ENCODE measurements at regions not wholly inside any gene's neighbourhood (a gene's known extent, or its start where the extent isn't known, plus 50 kb on each side); places are given as distances from the start of the nearest gene placed in this dataset.

DNA sequence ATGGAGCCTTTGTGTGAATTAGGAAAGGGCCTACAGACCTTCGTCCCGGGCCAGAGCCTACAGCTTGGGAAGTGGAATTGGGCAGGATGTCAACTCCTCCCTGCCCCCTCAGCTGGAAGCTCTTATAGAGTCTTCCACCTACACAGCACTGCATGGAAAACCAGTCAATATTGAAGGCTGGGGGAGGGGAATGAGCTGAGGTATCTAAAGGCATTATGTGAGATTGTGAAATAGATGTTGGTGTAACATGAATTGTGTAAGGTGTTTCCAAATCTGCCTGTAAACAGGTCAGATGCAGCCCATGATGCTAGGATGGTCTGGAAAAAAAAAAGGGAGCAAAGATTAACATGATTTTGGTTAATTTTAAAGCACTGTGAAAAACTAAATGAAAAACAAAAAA, 433.5 kb upstream of the POU3F3 start:
- no peak for FAIRE-seq

DNA sequence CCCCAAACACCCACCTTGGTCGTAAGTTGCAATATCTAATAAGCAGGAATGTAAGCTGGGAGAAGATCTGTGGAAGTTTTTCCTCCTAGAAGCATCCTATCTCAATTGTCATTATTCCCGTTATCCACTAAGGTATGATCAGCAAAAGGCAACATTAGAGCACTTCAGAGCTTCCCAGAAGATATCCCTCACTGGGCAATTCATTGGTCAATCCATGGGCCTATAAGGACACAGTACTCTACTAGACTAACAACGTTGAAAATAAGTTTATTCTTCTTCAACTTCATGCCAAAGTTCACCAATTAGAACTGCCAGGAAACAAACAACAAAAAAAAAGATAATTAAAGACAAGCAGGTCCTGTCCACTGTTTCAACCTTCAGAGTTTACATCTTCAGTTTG, 433.0 kb upstream of the POU3F3 start:
- FAIRE-seq, result no peak

DNA sequence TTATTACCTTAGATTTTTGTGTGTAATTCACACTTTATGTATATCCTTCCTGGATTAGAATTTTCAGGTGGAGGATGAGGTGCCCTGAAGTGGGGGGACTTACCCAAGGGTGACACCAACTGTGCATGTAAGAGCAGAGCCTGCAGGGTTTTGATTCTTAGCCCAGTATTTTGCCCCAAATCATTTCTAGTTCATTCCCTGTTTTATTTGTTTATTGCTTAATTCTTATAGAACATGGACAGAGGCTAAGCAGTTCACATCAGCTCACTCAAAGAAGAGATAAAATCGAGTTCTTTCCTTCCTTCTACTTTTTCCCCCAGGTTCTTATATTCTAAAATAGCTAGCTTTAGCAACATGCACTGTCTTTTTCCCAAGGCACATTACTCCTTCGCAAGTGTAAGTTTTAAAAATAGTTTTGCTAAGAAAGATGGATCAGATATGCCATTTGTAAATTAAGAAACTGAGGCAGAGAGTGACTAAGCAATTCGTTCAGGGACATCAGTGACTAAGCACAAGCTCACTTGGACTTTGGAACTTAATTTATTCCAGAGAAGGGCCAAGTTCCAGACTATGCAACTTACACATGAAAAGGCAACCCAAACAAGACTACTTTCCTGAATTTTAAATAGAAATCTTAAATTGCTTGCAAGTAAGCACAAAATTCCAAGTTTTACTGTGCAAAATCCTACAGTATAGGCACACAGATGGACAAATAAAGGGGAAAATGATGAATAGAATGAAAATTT, 427.9 kb upstream of the POU3F3 start:
- no peak for FAIRE-seq

DNA sequence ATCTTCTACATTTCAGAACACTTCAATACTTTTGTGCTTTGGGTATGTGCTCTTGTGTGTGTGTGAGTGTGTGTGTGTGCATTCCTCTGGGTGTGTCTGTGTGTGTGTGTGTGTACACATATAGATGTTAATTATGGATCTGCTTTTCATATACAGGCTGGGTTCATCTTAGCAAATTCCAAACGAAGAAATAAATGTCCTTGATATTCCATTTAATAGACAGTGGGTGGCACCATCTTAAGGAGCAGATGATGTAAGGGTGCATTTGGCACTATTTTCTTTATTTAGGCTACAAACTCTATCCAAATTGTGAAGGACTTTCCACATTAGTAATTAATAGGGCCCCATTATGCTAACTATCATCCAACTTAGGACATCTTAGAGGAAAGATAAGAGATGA, 425.8 kb upstream of the POU3F3 start:
- no peak for FAIRE-seq

DNA sequence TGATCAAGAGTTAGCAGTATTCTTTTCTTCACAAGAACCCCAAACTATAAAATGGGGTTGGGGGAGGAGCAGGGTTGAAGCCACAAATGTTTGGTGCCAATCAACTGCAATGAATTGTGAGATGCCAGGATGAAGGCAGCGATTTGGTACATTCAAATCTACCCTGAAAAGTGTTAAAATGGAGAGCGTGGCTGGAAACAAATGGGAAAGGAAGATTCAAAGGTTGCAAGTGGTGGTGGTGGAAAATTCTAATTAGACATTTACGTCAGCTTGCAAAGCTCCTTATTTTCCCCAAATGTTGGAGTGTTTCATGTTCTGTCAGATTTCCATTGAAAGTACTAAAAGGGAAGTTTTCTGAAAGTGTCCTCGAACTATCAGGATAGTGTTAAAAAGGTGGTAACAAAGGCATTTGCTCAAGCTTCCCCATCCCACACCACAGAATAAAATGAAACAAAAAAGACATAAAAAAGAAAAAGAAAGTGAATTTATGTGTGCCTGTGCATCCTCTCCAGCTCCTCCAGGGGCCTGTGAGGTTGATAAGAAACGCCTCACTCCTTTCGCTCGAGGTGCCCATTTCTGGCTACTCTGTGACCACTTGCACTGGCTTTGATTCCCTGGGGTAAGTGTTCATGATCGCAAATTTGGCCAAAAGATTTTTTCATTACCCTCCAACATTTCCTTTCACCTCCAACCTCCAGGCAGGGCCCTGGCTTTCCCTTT, 424.1 kb upstream of the POU3F3 start:
- no peak for FAIRE-seq

DNA sequence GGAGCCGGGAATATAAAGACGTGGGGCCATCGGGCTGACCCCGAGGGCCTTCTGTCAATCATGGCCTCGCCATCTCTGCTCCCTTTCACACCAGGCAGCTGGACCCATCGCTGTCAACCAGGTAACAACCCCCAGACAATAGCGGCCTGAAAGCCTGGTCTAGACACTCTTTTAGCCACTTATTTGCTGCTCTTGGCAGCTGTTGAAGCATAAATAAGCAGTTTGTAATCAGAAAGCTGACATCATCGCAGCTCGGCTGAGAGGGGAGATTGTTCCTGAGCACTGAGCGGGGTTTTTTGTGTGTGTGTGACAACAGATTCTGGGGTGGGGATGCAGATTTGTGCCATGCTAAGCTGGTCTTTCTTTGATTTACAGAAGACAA, 423.6 kb upstream of the POU3F3 start:
- no peak for FAIRE-seq

DNA sequence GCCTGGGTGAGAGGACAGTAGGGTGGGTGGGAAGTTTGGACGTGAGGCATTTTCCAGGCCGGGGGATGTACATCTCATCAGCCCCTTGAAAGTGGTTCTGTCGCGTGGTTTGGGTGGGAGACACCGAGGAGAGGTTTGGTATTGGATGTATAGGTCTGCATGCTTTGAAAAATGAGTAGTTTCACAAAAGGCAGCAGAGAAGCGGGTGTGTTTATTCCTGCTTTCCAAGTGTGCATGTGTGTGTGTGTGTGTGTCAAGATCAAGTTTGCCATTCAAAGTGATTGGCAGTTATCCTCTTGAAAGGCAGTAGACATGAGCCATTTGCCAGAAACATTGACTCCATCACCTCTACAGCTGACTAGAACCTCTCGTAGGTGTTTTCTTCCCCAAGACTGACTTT, 423.1 kb upstream of the POU3F3 start:
- no peak for FAIRE-seq

DNA sequence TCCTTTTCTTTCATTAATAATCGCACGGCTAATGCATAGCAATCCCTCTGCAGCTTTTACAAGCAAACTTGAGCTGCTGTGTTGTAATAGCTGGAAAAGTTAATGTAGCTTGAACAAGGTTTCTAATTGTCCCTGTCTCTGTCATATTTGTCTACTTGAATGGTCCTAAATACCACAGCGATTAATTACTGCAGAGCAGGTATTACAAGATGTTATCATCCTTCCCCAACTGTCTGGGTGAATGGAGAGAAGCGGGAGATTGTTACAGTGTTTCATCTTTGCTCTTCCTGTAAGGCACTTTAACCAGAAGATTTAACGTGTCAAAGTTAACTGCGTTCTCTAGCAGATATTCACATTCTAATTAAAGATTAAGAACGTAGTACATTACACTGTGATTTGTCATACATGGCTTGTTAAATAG, 422.2 kb upstream of the POU3F3 start:
- FAIRE-seq, result no peak

DNA sequence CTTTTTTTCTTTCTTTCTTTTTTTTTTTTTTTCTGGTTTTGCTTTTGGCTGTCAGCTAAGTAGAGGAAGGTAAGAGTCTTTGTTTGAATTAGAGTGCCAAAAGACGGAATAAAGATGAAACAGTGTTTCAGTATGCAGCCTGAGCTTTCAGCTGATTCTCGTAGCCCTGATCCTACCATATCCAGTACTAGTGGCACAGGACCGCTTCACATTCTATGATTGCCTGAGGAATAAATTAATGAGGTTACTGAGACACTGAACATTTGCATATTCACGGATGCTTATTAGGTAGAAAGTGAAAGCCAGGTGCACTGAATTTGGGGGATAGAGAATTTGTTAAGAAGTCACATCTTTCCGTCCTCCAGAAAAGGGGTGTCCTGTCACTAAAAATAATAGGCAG, 421.5 kb upstream of the POU3F3 start:
- no peak for FAIRE-seq

DNA sequence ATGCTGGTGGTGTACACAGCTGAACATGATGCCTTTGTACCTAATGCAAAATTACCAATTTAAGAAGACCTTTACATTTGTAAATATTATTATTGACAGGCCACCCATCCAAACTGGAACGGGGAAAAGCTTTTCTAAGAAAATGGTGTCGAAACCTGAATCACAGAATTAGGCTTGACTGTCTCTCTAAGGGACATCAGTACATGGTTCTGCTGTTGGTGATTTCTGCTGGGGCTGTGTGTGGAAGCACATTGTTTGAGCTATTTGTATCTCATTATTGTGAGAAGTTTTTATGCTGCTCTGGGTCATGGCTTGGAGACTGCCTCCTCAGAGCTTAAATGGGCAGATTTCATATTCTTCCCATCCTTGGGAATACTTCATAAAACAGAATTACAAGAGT, 420.9 kb upstream of the POU3F3 start:
- no peak for FAIRE-seq

DNA sequence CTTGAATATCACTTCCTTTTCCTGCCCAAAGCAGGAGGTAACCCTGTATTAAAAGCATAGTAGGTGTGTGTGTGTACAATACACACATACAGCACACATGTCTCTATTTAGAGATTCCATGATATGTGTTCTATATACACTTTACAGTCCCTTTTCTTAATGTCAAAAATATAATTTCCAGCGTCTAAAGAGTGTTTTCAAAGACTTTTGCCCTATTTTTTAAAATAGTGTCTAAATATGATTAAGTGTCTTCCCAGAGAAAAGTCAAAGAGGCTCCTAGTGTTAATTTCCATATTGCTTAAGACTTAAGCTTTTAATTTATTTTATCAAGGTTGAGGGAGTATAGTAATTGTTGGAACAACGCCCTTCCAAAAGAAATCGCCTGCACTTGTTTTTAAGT, 420.3 kb upstream of the POU3F3 start:
- FAIRE-seq, result no peak

DNA sequence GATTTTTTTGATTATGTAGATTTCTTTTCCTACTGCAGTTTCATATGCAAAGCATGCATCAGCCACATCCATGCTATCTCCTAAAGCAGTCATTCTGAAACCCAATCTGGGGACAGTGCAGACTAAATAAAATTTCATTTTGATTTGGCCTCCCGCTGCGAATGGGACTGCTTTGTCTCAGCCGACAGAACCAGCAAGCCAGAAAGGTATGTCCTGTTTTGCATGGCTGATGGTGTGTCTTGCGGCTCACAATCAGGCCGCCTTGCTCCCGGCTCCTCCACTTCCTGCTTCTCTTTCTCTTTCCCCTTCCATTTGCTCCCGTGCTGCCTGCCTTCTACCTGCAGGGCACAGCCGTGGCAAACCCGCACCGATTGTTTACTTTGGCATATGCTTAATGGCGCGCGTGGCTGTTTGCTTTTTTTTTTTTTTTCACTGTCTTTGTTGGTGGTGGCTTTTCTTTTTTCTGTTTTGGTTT, 419.6 kb upstream of the POU3F3 start:
- no peak for FAIRE-seq

DNA sequence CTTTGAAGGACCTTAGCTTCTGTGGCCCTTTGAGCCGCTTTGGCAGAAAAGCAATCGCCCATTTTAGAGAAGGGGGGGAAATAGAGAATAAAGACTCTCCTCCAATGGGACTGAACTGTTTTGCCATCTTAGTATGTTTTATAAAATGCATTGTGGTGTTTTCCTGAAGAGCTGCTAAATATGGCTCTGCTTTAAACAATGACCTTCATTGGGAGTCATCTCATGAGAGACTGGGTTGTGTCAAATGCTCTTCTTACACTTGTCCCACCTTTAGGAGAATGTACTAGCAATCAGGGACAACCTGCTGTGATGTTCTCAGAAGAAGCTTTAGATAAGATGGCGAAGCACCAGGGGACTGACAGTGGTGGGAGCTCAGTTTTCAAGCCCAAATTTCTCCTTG, 418.9 kb upstream of the POU3F3 start:
- FAIRE-seq, result no peak

DNA sequence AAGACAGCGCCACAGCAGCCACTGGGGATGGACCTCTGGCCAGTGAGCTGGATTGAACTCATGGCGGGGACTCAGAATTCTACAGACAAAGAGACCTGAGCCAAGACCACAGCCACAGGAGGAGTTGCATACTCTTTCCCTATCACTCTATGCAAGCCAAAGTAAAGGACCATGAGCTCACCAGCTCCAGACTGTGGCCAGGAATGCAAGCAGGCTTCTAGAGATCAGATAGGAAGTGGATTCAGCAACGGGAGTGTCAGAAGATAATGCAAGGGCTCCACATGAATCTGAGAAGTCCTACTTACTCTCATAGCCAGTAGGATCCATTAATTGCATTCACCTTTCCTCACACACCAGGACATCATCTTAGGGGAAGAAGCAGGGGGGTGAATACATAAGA, 415.4 kb upstream of the POU3F3 start:
- no peak for FAIRE-seq

DNA sequence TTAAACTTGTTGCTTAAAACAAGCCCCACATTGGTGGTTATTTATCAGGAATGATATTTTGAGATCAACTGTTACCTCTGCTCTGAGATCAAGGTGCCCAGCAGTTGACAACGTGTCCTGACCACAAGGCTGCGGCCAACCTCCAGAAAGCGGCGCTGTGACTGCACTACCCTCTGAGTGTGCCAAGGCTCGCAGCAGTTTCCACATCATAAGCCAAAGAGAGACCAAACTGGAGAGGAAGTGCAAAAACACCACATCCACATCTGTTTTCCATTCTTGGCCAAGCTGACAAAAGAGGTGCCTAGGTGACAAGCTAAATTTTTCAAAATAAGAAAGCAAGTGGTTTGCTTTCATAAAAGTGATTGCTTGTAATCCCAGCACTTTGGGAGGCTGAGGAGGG, 410.8 kb upstream of the POU3F3 start:
- no peak for FAIRE-seq

DNA sequence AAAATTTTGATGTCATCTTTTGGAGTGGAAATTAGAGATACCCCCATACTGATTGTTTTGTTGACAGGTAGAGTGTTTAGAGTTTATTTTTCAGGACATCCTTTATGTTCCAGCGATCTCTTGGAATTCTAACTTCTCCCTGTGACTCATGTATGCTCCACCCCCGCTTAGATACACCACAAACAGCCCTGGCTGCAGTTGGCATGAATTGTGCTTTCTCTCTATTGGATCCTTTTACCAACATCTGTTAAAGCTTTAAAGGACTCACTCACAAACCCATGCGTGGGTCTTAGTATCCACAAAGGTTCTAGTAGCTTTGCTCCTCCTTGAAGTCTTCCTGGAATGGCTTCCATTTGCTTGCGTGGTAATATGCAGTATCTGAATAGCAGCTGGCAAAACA, 409.5 kb upstream of the POU3F3 start:
- FAIRE-seq, result no peak

DNA sequence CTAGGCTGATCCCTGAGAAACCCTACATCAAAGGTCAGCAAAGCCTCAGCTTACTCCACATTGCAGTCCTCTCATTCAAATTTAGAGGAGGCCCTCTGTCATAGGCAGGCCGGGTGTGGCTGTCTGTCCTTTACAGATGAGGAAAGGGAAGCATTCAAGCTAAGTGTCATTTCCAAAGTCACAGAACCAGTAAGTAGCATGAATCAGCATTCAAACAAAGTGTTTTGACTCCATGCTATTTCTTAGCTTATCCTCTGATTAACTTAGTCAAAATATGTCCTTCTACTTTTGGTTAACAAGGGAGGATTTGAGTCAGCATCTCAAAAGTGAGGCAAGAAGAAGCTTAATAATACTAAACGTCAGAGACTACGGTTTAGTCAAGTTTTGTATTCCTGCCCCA, 409.0 kb upstream of the POU3F3 start:
- FAIRE-seq, result no peak

DNA sequence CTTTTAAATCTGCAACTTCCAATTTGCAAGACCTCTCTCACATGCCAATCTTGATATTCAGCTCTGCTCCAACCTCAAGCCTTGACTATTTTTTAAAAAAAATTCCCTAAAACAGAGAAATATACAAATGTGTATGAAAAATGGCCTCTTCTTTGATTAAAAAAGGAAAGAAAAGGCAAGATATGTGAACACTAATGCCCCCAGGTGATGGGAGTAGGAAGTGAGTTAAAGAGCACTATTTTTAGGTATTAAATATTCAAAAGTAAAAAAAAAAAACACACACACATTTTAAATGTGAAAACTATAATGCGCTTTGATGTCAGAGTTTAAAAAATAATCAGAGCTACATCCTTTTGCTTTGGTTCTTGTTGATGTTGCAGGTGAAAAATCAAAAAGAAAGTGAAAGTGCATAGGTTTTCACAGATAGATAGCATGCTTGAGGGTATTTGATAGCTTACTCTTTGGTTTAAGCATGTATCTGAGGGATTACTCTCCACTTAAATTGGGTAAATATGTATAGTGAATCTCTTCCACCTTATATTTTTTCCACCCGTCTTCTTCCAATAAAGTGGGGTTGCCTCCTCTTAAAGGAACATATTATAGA, 406.0 kb upstream of the POU3F3 start:
- no peak for FAIRE-seq

DNA sequence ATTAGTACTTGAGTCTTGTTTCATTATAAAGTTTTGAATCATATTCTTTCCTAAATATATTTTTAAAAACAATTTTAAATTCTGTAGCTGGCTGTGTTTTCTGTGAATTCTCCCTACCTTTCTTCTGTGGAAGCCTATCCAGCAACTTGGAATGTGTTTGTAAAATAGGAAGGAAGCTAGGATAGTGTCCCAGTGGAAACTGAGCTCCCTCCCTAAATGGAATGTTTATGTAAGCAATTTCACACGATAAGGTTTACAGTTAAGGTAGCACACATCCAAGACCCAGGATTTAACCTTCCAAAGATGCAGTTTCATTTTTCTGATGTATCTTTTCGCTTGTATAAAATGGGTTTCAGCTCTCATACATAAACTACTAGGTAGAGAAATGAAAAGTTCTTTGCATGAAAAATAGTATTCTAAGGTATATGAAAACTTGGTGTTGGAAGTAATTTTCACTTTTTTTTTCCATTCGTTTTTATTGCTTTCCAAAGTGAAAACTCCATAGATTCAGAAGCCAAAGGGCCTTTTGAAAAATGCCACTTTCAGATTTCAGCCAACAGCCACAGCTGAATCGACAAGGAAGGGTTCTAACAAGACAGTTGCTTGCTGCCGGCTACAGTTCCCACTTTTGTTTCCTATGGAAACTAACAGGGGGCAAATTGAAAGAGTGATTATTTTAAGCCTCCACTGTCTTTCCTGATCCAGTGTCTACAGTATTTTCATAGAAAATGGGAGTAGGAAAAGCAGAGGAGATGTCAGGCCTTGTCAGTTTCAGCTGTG, 405.1 kb upstream of the POU3F3 start:
- no peak for FAIRE-seq

DNA sequence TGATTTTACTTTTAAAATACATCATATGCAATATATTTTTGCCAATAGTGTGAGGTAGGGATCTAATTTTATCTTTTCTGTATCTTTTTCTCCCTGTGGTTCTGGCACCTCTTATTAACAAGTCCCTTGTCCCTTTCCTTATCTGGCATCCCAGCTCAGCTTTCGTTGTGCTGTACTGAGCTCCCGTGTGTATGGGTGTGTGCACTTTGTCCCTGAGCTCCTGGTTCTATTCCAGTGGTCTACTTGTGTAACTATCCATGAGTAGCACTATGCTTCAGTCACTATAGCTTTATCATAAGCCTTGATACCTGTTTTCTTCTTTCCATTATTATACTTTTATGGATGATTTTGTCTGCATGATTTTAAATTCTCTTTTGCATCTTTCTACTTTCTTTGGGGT, 401.4 kb upstream of the POU3F3 start:
- no peak for FAIRE-seq

DNA sequence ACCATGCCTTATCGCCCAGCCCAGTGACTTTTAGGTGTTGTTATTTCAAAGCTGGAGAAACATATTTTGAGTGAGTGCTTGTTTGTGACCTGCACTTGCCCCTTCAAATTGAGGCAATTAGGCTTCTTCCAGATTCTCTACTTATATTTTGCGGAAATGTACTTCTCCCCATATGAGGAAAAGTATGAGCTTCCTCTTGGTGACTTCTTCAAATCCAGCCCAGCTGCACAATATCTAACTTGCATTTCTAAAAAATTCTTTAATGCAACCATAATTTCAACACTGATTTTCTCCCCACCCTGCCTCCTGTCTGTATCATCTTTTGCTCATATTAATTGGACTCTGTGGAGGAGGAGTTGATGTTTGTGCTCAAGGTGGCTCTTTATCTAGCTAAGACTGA, 391.2 kb upstream of the POU3F3 start:
- FAIRE-seq, result no peak

DNA sequence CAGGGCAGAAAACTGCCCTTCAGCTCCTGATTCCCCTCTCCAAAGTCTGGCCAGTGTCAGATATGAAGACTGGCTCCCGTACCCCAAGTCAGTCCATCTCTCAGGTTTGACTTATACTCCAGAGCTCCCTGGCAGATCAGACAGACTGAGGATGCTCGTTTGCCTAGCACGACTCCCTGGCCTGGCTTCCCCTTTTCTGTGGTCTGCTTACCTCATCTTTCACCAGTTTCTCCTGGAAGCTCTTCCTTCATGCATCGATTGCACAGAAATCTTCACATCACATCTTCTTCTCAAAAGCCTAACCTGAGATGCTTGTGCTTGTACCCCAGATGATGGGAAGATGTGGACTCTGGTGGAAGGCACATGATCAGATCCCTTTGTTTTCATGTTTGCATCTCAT, 387.9 kb upstream of the POU3F3 start:
- FAIRE-seq, result no peak

DNA sequence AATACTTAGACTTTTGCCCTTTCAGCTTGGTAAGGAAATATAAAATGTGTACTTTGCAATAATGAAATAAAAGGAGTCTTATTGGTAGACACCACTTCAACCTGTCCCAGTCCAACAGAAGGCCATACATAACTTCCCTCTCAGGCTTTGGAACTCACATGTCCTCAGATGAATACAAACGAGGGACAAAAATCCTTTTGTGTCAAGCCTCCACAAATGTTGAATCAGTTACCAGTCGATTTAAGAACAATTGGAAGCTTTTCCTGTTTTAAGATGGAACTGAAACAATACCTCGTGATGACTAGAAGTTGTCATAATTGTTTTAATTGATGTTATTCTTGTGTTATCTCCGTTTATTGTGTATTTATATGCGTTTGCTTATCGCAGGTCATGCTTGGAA, 385.1 kb upstream of the POU3F3 start:
- no peak for FAIRE-seq

DNA sequence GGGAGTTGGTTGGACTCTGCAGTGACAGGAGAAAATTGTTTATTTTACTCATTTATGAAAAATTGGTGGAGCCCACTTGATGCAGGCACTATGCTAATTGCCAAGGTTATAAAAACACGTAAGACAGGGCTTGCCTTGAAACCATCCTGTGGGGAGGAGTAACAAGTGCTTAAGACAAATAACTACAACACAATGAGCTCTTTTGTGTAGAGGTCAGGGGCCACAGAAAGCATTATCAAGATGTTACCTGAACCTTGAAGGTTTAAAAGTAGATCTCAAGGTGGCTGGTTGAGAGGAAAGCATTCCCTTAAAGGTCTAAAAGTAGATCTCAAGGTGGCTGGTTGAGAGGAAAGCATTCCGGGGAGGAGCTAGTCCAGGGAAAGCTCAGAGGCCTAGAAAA, 381.8 kb upstream of the POU3F3 start:
- no peak for FAIRE-seq
